AG04449 (cell line): ENCODE measurements at regions not wholly inside any gene's neighbourhood (a gene's known extent, or its start where the extent isn't known, plus 50 kb on each side); places are given as distances from the start of the nearest gene placed in this dataset.

ENCODE experiments used
- CTCF ChIA-PET: fragments of 350-600 bp; formaldehyde crosslinking; extraction: SDS; loops from one replicate; lab custom pipeline; 2021; ENCODE audit warnings: antibody characterized with exemption; lab: Yijun Ruan, JAX
- POLR2A ChIA-PET: fragments of 400-600, 350-600 bp; formaldehyde crosslinking; extraction: SDS; loops from one replicate; lab custom pipeline; 2020; ENCODE audit warnings: antibody characterized with exemption, inconsistent platforms; lab: Yijun Ruan, JAX
- DNase-seq: peaks from one replicate; pipeline ENCODE4 v3.0.0-alpha.2; 2010; ENCODE audit warnings: low read depth, low spot score
- H3K4me3 ChIP-seq: 2 replicates; pipeline ENCODE4 v1.5.1; 2011; ENCODE audit warnings: low read depth, mild to moderate bottlenecking, control low read depth, low read length
- CTCF ChIP-seq: IDR thresholded peaks from one replicate; pipeline ENCODE4 v1.5.1; 2011; ENCODE audit warnings: mild to moderate bottlenecking, moderate library complexity, low read length, control low read depth, inconsistent platforms; ENCODE audit not compliant: insufficient read depth; ENCODE audit errors: missing control alignments

GRCh38 chr13:112003396-112003795 lies 63.6 kb upstream of the SOX1 start:
- no peak for TF ChIP-seq CTCF
- no peak overlapping the region for H3K4me3 ChIP-seq
- ChIA-PET POLR2A (no interaction called here), CTCF (no interaction called here)
- no peak for DNase-seq

DNA sequence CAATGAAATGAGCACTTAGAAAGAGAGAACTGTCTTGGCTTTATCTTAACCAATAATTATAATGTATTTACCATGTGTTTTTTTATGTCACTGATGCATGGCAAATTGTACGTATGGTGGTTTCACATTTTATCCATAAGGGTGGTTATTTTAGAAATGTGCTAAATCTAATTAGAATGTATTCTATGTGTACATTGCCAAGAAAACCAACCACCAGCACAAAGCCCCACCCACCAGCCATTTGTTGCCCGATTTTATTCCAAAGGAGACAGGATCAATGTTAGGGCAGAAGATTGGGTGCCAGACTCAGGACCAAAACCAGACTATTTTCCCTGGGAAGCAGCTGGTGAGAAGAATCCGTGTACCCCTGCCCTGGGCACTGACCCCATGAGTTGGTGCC lies 63.0 kb upstream of the SOX1 start:
- DNase-seq: no peak
- H3K4me3 ChIP-seq: no peak overlapping the region
- CTCF ChIA-PET: no interaction called here
- no peak for TF ChIP-seq CTCF
- POLR2A ChIA-PET: no interaction called here

DNA sequence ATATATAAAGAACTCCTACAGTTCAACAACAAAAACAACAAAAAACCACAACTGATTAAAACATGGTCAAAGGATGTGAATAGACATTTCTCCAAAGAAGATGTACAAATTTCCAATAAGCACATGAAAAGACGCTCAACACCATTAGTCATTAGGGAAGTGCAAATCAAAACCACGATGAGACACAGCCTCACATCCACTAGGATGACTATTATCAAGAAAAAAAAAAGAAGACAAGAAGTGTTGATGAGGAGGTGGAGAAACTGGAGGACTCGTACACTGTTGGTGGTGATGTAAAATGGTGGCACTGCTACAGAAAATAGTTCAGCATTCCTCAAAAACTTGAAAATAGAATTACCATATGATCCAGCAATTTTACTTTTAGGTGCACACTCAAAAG lies 61.0 kb upstream of the SOX1 start:
- CTCF ChIA-PET: interaction anchor here (0.7 kb wide), 1 partner anchor 495 kb away, joined by 7 read pairs; no protein-coding TSS in a partner anchor
- DNase-seq: no peak

DNA sequence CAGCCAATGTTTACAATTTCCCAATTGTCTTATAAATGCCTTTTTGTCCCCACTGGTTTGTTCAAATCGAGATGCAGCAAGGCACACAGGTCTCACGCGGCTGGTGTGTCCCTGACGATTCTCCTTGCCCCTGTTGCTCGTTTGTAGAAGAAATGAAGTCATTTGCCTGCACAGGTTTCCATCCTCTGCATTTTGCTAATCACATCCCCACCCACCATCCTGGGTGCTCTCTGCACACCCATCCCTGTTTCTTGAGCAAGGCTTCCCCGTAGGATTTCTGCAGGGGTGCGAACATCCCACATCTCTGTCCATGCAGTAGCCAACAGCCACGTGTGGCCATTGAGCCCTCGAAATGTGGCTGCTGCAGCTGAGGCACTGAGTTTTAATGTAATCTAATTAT lies 59.8 kb upstream of the SOX1 start:
- CTCF ChIA-PET: no interaction called here
- DNase-seq: no peak
- H3K4me3 ChIP-seq: no peak overlapping the region
- POLR2A ChIA-PET: no interaction called here
- TF ChIP-seq CTCF: no peak

More for the DNA sequence above, 61.0 kb upstream of the SOX1 start:
- POLR2A ChIA-PET: no interaction called here
- no peak overlapping the region for H3K4me3 ChIP-seq
- no peak for TF ChIP-seq CTCF

DNA sequence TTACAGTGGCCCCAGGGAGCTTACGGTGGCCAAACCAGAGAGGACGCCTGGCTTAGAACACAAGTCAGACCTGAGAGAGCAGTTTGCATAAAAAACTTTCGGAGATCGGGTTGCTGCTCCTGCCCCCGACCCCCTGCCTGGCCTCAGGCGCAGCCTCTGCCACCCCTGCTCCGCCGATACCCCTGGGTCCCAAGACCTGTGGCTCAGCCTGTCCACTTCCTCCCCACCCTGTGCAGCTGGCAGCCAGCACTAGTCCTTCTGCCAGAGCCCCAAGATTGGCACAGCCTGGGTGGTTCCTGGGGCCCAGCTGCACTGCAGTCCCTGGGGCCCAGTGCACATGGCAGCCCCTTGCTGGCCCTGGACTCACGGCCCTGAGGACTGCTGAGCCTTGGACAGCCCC lies 56.2 kb upstream of the SOX1 start:
- no peak for DNase-seq
- POLR2A ChIA-PET: no interaction called here
- no peak overlapping the region for H3K4me3 ChIP-seq
- CTCF ChIA-PET: no interaction called here
- TF ChIP-seq CTCF: no peak

- no peak for TF ChIP-seq CTCF
- CTCF ChIA-PET: no interaction called here
Measured at GRCh38 chr13:112012016-112012704, 54.8 kb upstream of the SOX1 start.

More at GRCh38 chr13:112012016-112012704, 54.8 kb upstream of the SOX1 start:
- POLR2A ChIA-PET: no interaction called here
- no peak overlapping the region for H3K4me3 ChIP-seq
- DNase-seq: no peak
